Thoracic aorta (tissue), 2 donors: ENCODE measurements at regions not wholly inside any gene's neighbourhood (a gene's known extent, or its start where the extent isn't known, plus 50 kb on each side); places are given as distances from the start of the nearest gene placed in this dataset.

Experiments used
- ATAC-seq: fragments of 150-250 bp; one replicate; pipeline ENCODE4 v1.8.0; 2017; ENCODE audit warnings: low read depth; ENCODE audit not compliant: insufficient number of reproducible peaks, low FRiP score
- DNase-seq: peaks from one replicate; pipeline ENCODE4 v3.0.0-alpha.2; 2020; ENCODE audit warnings: low spot score
- H3K27ac ChIP-seq, 2 donors: fragments of 200-600 bp; sonication (generic); 1 replicate in 1 of 2; 2 replicates in 1 of 2; pipeline ENCODE4 v1.5.1; 2016; ENCODE audit warnings: mild to moderate bottlenecking in 2 of 2, moderate library complexity in 2 of 2
- H3K27me3 ChIP-seq: fragments of 200-600 bp; sonication (generic); replicated peaks from 2 replicates; pipeline ENCODE4 v1.6.0; 2016; ENCODE audit warnings: mild to moderate bottlenecking; ENCODE audit not compliant: insufficient read depth
- H3K36me3 ChIP-seq: fragments of 200-600 bp; sonication (generic); one replicate; pipeline ENCODE4 v1.5.1; 2016
- H3K4me1 ChIP-seq, 2 donors: fragments of 200-600 bp; sonication (generic); 1 replicate in 1 of 2; 2 replicates in 1 of 2; pipeline versions ENCODE4 v1.5.1 to v1.6.0; 2016; ENCODE audit warnings: low read depth in 2 of 2, mild to moderate bottlenecking in 1 of 2; ENCODE audit not compliant: control insufficient read depth in 1 of 2
- H3K4me3 ChIP-seq: fragments of 200-600 bp; sonication (generic); 2 replicates; pipeline ENCODE4 v1.5.1; 2016; ENCODE audit warnings: mild to moderate bottlenecking
- H3K9me3 ChIP-seq: fragments of 200-600 bp; sonication (generic); 2 replicates; pipeline ENCODE4 v1.5.1; 2016
- TF ChIP-seq, protein P1 (sequence below): fragments of 200-600 bp; sonication (generic); IDR thresholded peaks from one replicate; pipeline ENCODE4 v1.5.1; 2019; ENCODE audit warnings: antibody characterized with exemption

DNA sequence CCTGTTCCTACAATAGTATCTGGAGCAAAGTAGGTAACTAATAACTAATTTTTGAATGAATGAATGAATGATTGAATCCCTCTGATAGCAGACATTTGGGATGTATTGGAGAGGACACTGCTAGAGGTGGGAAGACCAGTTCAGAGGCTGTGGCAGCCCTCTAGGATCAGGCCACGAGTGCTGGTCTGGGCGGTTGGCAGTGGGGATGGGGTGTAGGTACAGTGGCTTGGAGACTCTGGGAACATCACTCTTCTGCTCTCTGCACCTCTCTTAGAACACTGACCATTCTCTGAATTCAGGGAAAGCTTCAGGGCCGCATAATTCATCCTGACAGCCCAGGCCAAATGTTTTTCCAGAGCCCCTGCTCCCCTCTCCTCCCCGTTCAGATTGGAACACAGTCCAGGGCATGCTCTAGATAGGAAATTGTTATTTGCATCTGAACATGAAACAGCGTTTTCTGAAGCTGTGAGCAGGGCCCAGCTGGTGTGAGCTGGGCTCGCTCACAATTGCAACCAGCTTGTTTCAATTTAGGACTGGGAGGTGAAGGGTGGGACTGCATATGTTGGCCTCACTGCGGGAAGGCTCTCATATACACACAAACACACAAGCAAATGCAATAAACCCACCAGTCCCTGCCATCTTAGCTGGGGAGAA is 253.1 kb upstream of the USP24 start:
- no peak overlapping the region for H3K27ac ChIP-seq
- ATAC-seq: no peak
- H3K4me1 ChIP-seq: peaks cover 0 to 7% of the 10 kb centered on the region in 2 donors

GRCh38 chr1:55466921-55467320 is 251.8 kb upstream of the USP24 start:
- H3K36me3 ChIP-seq: no peaks in the 10 kb centered on the region
- H3K4me1 ChIP-seq: no peaks in the 10 kb centered on the region
- no peaks in the 10 kb centered on the region for H3K27me3 ChIP-seq
- no peak for ATAC-seq
- TF ChIP-seq, protein P1, sequence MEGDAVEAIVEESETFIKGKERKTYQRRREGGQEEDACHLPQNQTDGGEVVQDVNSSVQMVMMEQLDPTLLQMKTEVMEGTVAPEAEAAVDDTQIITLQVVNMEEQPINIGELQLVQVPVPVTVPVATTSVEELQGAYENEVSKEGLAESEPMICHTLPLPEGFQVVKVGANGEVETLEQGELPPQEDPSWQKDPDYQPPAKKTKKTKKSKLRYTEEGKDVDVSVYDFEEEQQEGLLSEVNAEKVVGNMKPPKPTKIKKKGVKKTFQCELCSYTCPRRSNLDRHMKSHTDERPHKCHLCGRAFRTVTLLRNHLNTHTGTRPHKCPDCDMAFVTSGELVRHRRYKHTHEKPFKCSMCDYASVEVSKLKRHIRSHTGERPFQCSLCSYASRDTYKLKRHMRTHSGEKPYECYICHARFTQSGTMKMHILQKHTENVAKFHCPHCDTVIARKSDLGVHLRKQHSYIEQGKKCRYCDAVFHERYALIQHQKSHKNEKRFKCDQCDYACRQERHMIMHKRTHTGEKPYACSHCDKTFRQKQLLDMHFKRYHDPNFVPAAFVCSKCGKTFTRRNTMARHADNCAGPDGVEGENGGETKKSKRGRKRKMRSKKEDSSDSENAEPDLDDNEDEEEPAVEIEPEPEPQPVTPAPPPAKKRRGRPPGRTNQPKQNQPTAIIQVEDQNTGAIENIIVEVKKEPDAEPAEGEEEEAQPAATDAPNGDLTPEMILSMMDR: no peak
- no peak overlapping the region for H3K4me3 ChIP-seq
- H3K27ac ChIP-seq: no peak overlapping the region
- DNase-seq: no peak
- H3K9me3 ChIP-seq: no peaks in the 10 kb centered on the region

More for the DNA sequence above, 253.1 kb upstream of the USP24 start:
- H3K27me3 ChIP-seq: no peaks in the 10 kb centered on the region
- H3K4me3 ChIP-seq: no peak overlapping the region
- H3K36me3 ChIP-seq: no peaks in the 10 kb centered on the region
- no peaks in the 10 kb centered on the region for H3K9me3 ChIP-seq
- TF ChIP-seq, protein P1: no peak
- DNase-seq: no peak

- Histone ChIP-seq H3K27me3 (no peaks in the 10 kb centered on the region), H3K9me3 (no peaks in the 10 kb centered on the region), H3K4me3 (no peak overlapping the region), H3K4me1 (no peaks in the 10 kb centered on the region), H3K27ac (no peak overlapping the region), H3K36me3 (no peaks in the 10 kb centered on the region)
- TF ChIP-seq, protein P1: no peak
- no peak for DNase-seq
- no peak for ATAC-seq
Measured at GRCh38 chr1:55466373-55466772, 251.2 kb upstream of the USP24 start.

- H3K4me3 ChIP-seq: no peak overlapping the region
- H3K27ac ChIP-seq: no peak overlapping the region
- no peaks in the 10 kb centered on the region for H3K27me3 ChIP-seq
- H3K9me3 ChIP-seq: no peaks in the 10 kb centered on the region
- ATAC-seq: no peak
- no peaks in the 10 kb centered on the region for H3K4me1 ChIP-seq
- TF ChIP-seq, protein P1: no peak
- H3K36me3 ChIP-seq: no peaks in the 10 kb centered on the region
- no peak for DNase-seq
Measured at GRCh38 chr1:55464550-55464949, 249.4 kb upstream of the USP24 start.

- ATAC-seq (no peak), DNase-seq (no peak)
- Histone ChIP-seq H3K9me3 (no peaks in the 10 kb centered on the region), H3K4me3 (no peak overlapping the region), H3K27me3 (no peaks in the 10 kb centered on the region), H3K36me3 (no peaks in the 10 kb centered on the region), H3K4me1 (no peaks in the 10 kb centered on the region), H3K27ac (no peak overlapping the region)
- TF ChIP-seq, protein P1: no peak
Measured at GRCh38 chr1:55463814-55464475, 248.8 kb upstream of the USP24 start.
